Erythroblast (primary cell): ENCODE measurements at regions not wholly inside any gene's neighbourhood (a gene's known extent, or its start where the extent isn't known, plus 50 kb on each side); places are given as distances from the start of the nearest gene placed in this dataset.

Source experiments
- DNase-seq, 2 experiments: peaks; one replicate each; lab custom pipeline; 2025; lab: John Stamatoyannopoulos, UW
- GATA1 ChIP-seq: IDR thresholded peaks from 2 replicates; pipeline ENCODE4 v1.6.1; 2011; ENCODE audit warnings: low read depth, mild to moderate bottlenecking, control low read depth, low read length, moderate library complexity
- POLR2A ChIP-seq: IDR thresholded peaks from 2 replicates; pipeline ENCODE4 v1.6.1; 2011; ENCODE audit warnings: mild to moderate bottlenecking, low read length

DNA sequence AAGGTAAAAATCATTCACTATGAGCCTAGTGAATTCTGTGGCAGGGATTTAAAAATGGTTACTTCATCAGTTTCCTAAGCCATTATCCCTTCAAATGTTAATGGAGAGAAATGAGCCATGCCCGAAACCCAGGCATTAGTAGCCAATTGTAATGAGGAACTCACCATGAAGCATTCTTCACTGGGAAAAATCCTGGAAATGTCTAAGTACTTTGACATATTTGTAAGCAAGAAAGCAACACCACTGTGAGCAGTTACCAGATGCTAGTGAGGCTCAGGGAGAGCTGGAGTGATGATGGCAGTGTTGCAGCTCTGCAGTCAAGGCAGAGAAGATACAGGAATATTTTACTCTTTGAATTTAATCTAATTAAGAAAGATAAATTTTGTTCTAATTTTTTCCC lies 220.0 kb upstream of the MBL2 start:
- DNase-seq, result no peak
- TF ChIP-seq POLR2A, result no peak

DNA sequence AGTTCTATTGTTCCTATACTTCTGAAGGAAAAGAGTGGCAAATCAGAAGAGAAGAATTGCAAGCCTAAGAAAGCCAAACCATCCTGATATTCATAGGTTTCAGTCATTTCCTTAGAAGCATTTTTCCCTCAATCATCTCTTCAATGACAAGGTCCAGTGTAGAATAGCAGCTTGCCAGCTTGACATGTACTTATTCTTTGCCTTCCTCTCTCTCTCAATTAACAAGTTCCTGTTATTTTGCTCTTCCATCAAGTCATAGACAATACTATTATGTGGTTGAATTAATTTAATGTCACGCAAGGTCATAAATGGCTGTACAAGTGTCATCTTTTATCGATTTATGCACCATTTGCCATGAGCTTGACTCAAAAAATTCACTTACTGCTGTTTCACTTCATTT lies 216.3 kb upstream of the MBL2 start:
- DNase-seq, result no peak
- no peak for TF ChIP-seq GATA1
- TF ChIP-seq POLR2A, result no peak

DNA sequence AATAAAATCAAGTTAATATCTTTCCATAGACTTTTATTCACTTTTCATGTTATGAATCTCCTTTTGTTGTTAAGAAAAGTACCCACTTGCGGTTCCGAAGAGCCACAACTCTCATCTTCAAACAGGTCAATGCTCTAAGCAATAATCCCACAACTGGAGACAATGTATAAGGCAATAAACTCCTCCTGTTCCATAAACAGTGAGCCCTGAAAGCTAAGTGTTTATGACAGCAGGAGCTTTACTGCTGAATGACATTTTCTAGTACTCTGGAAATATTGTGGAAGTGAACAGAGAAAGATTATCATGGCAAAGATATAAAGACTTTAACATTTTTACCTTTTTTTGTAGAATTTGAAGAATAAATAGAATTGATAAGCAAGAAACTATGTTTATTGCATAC lies 213.5 kb upstream of the MBL2 start:
- TF ChIP-seq GATA1 (no peak), POLR2A (no peak)
- no peak for DNase-seq

DNA sequence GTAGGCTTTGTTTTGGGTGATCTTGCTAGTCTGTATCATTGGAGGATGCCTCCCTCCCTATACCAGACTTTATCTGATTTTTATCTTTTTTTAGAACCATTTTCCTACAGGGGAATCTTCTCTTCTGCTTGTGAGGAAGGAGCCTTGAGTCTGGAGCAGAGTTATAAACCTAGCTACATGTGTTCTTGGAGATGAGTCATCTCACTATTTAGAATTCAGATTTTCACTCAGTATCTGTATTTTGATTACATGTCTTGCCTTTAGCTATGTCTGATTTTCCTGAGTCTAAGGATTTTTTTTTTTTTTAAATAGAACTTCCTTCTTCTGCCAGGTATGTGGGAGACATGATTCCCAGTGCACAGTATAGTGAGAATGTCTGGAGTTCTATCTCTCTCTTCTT lies 211.6 kb upstream of the MBL2 start:
- no peak for TF ChIP-seq POLR2A
- no peak for TF ChIP-seq GATA1
- no peak for DNase-seq

DNA sequence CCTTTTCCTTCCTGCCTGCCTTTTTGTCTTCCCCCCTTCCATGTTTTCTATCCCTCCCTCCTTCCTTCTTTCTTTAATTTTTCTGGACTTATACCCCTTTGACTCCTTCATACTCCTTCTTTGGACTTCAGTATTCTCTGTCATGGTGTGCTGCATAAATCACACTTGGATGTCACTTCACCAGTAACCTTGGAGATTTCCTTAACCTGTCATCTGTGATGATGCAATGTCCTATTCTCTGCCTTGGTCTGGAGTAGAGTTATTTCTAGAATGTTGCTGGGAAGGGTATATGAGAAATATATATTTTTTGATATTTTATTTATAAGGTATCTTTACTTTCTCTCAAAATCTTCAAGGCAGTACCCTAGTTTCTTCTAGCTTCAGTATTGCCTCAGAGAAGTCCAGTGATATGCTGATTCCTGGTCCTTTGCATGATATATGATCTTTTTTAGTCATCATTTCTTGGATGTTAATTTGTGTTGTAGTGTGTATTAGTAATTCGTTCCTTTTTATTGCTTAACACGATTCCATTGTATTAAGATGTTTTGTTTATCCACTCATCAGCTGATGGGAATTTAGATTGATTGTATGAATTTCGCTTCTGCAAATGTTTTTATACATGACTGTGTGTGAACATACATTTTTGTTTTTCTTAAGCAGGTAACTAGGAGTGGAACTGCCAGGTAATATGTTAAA lies 206.9 kb upstream of the MBL2 start:
- TF ChIP-seq GATA1 (no peak), POLR2A (no peak)
- DNase-seq, result no peak

DNA sequence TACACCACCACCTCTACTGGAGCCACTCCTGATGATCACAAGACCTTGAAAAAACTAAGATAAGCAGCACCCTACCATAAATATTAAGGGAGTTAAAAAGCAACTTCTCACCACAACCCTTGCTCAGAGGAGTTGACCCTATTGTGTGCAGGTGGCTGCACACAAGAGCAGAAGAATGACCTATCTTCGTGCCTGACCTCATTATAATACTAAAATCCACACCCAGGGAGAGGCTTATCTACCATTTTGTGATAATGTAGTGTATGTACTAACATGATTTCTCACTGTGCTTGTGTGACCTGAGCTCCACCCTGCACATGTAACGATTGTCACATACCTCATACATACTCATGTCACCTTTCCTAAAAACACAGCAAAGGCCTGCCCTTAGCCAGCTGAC lies 205.0 kb upstream of the MBL2 start:
- TF ChIP-seq GATA1, result no peak
- TF ChIP-seq POLR2A, result no peak
- no peak for DNase-seq

DNA sequence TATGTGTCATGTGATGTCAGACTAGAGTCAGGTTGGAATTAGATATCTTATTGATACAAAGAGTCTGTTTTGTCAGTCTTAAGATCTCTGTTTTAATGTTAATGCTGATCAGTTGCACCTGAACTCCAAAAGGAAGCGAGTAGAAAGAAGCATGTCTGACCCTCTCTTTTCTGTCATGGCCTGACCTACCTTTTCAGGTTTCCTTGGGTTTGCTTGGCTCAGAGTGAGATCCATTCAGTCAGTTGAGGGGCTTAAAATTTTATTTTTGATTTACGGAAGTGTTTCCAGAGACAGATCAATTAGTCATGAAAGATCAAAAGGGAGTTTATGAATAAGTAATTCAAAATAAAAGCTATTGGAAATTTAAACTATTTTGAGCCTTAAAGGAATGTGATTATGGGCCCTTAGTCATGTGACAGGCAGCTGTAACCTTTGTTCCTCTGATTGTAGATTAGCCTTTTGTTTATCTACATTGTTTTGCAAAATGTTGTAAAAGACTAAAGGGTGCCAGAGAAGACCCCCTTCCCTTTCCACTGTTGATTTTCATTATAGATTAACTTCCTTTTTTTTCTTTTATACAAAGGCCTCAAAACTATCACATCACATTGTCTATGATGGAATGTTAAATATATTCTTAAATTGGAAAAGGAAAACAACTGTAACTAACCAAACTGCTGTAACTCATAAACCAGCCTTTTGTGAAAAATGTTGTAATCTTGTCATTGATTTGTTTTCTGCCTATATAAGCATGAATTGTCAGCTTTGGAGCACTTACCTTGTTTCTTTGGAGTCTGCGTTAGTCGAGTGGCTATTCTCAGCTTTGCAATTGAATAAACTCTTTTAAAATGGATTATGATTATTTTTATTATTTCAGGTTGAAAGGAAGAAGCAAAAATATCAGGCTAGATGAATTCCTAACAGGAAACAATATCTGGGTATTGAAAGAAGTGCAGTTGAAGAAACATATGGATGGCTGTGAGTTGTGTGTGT lies 195.5 kb upstream of the MBL2 start:
- TF ChIP-seq GATA1, result no peak
- TF ChIP-seq POLR2A, result no peak
- DNase-seq, result no peak

DNA sequence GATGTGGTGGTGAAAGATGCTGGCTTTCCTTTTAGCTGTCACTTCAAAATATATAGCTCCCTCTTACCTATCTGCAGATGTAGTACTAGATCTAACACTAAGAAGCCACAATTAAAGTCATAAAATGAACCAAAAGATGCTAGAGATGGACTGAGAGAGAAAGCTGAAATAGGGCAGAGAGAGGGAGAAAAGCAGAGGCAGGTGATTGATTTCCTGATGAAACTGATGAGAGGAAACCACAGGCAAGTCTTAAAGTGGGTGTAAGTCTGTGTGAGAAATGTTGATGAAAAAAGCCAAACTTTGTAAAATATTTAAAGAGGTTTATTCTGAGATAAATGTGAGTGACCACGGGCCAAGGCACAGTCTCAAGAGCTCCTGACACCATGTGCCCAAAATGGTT lies 194.3 kb upstream of the MBL2 start:
- TF ChIP-seq POLR2A (no peak), GATA1 (no peak)
- DNase-seq, result no peak

DNA sequence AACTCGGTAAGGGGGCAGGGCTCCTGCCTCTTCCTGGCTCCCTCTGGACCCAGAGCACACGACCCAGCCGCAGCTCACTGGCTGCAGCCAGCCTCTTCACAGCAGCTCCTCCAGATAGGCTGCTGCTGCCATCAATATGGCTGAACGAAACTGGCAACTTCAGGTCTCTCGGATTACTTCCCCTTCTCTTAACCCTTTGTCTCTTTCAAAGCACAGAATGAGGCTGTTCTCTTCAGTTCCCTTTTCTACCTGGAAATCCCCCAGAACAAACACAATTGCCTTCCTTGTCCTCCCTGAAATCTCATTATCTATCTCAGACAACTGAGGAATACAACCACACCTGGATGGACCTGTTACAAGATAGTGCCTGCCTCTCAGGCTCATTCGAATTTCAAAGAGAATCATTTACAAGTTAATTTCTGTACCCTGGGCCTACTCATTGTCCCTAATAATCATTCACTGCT lies 193.4 kb upstream of the MBL2 start:
- no peak for TF ChIP-seq POLR2A
- no peak for TF ChIP-seq GATA1

DNA sequence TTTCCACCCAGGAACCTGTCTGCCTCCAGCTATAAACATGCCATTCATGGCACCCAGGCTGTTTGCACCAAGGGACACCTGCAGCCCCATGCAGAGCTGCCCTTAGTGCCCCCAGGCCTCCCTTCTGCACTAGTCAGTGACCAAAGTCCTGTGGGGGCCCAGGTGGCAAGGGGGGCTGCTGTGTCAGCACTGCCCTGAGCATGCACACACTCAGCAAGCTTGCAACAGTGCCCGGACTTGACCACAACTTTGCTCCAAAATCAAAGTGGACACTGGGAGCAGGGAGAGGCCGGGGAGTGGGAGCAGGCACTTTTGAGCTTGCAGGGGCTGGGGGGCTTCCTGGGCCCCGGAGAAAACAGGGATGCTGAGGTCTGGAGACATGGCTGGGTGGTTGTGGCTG lies 192.9 kb upstream of the MBL2 start:
- TF ChIP-seq GATA1 (no peak), POLR2A (no peak)
- DNase-seq, result no peak

More for the DNA sequence above, 193.4 kb upstream of the MBL2 start:
- DNase-seq, result no peak

DNA sequence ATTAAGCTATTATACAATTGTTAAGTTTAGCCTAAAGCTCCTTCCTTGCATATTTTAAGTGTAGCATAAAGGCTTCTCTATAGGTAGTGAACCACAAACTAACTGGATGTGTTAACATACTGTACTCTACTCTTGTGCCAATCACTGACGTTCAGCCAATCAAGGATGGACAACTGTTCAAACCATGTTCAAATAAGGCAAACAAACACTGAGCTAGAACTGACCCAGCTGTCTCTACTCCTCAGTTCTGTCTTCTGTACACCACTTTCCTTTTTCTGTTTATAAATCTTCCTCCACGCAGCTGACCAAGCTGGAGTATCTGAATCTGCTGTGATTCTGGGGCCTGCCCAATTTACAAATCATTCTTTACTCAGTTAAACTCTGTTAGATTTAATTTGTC lies 188.7 kb upstream of the MBL2 start:
- DNase-seq, result no peak

DNA sequence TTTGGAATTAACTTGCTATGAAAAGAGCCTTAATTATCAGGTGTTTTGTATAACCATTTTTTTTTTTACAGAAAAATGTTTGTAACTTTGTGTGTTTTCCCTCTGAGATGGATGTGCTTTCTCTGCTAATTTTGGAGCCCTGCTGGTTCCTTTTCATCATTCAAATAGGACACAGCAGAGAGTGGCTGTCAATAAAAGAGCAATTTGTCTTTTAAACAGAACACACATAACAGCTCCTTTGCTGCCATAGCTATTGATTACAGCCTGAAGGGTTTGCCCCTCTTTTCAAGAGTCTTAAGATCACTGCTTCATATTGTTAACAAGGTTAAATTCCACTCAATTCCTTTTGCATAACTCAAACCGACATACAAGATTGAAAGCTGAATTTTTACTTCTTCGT lies 187.2 kb upstream of the MBL2 start:
- no peak for DNase-seq
- TF ChIP-seq GATA1 (no peak), POLR2A (no peak)

More for the DNA sequence above, 188.7 kb upstream of the MBL2 start:
- TF ChIP-seq POLR2A (no peak), GATA1 (no peak)

DNA sequence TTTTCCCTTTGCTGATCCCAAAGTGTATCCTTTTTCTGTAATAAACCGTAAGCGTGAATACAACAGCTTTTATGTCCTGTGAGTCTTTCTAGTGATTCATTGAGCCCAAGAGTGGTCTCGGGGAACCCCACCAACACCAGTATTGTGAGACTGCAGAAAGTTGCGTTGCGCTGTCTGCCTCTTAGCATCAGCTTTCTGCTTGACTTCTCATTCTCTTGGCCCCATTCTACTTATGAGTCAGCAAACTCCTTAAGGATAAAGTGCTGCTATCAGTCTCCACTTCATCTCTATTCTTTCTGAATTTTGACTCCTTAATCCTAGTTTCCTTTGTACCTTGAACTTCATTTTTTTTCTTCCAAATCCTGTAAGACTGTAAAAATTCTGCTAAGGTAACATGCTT lies 184.3 kb upstream of the MBL2 start:
- no peak for TF ChIP-seq POLR2A
- no peak for TF ChIP-seq GATA1
- DNase-seq, result no peak

DNA sequence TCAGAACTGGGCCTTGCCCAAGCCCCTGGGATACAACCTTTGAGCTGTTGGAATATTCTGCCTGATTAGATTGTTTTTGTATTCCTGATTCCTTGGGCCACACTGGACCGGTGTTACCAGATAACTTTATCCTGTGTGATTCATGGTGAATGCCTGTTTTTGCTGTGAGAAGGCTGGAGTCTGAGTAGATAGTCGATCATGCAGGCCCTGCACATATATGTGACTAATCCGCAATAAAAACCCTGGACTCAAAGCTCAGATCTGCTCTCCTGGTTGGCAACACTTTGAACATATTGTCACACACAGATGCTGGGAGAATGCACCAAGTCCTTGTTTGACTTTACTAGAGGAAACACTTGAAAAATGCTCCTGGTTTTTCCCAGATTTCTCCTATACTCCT lies 183.9 kb upstream of the MBL2 start:
- no peak for DNase-seq
- TF ChIP-seq POLR2A, result no peak
- no peak for TF ChIP-seq GATA1
